ENCODE measurements at regions not wholly inside any gene's neighbourhood (a gene's known extent, or its start where the extent isn't known, plus 50 kb on each side); places are given as distances from the start of the nearest gene placed in this dataset.

DNA sequence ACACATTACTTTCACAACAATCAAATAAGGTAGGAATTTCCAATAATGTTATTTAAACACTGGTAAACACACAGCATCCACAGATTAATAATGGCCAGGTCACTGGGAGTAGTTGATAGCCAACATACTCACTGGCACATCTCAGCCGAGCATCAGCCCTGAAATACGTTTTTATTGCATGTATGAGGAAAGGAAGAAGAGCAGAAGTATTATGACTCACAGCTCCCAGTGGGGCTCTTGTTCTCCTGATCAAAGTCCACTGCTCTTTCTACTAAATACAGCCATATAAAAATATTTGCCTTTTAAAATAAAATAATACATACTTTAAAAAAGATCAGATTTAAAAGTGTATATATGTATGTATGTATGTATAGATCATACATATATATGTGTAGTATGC lies 999.6 kb downstream of the SUCLG1 start:
- no peak for TF ChIP-seq CTCF (conservative IDR thresholded peaks at IDR 0.05 in 1 of 2, IDR thresholded peaks at IDR 0.05 in 1 of 2; ENCODE audit: low read depth in 1 of 2, low read length in 2 of 2)
- TF ChIP-seq EZH2 (IDR thresholded peaks at IDR 0.05; ENCODE audit: low read length, missing control alignments): no peak

Measured in fibroblast of lung (primary cell).